LNCaP clone FGC (cell line): ENCODE measurements at regions not wholly inside any gene's neighbourhood (a gene's known extent, or its start where the extent isn't known, plus 50 kb on each side); places are given as distances from the start of the nearest gene placed in this dataset.

Source experiments
- DNase-seq: peaks from one replicate; pipeline ENCODE4 v3.0.0-alpha.2; 2011; ENCODE audit warnings: low read depth
- H3K4me3 ChIP-seq: 2 replicates; pipeline ENCODE4 v1.5.1; 2011; ENCODE audit warnings: mild to moderate bottlenecking, low read depth, low read length, control low read depth
- CTCF ChIP-seq: IDR thresholded peaks from 2 replicates; pipeline ENCODE4 v1.5.1; 2012; ENCODE audit warnings: mild to moderate bottlenecking; ENCODE audit not compliant: control insufficient read depth, insufficient read depth; ENCODE audit errors: extremely low read depth

- H3K4me3 ChIP-seq, result no peak overlapping the region
- no peak for TF ChIP-seq CTCF
- no peak for DNase-seq
These were observed 1272.5 kb downstream of the ROBO1 start for GRCh38 chr3:78495301-78495700.

GRCh38 chr3:78496501-78496900 lies 1271.3 kb downstream of the ROBO1 start:
- no peak overlapping the region for H3K4me3 ChIP-seq
- DNase-seq, result peak; percentile 11
- TF ChIP-seq CTCF, result no peak

GRCh38 chr3:78497021-78497420 lies 1270.8 kb downstream of the ROBO1 start:
- DNase-seq, result peak; percentile 18
- no peak overlapping the region for H3K4me3 ChIP-seq
- no peak for TF ChIP-seq CTCF

GRCh38 chr3:78497767-78498166 lies 1270.0 kb downstream of the ROBO1 start:
- no peak for DNase-seq
- H3K4me3 ChIP-seq, result no peak overlapping the region
- TF ChIP-seq CTCF, result no peak

- no peak for TF ChIP-seq CTCF
- H3K4me3 ChIP-seq, result no peak overlapping the region
- DNase-seq, result no peak
These were observed 1261.7 kb downstream of the ROBO1 start for GRCh38 chr3:78506061-78506460.

- no peak overlapping the region for H3K4me3 ChIP-seq
- DNase-seq, result no peak
- TF ChIP-seq CTCF, result no peak
These were observed 1261.1 kb downstream of the ROBO1 start for GRCh38 chr3:78506581-78507195.
